Astrocyte of the spinal cord (primary cell): ENCODE measurements at regions not wholly inside any gene's neighbourhood (a gene's known extent, or its start where the extent isn't known, plus 50 kb on each side); places are given as distances from the start of the nearest gene placed in this dataset.
"Not testable (repeated sequence)": the region's sequence is repeated elsewhere in the genome, so short reads cannot be mapped to it uniquely, and the experiment has no call there.

Source experiments
- DNase-seq: peaks from one replicate; pipeline ENCODE4 v3.0.0; 2011; ENCODE audit warnings: low read depth, low spot score
- H3K4me3 ChIP-seq: 2 replicates; pipeline ENCODE4 v1.5.1; 2011; ENCODE audit warnings: low read depth, mild to moderate bottlenecking, low read length, moderate library complexity
- in situ Hi-C: cut with HindIII; loops from 2 replicates; pipeline ENCODE4 v1.10.0; 2017; ENCODE audit warnings: low sequenced_read_pairs
- TF ChIP-seq, protein P1 (sequence below): IDR thresholded peaks from 2 replicates; pipeline ENCODE4 v1.5.1; 2012; ENCODE audit warnings: low read depth, mild to moderate bottlenecking, low read length, inconsistent platforms

DNA sequence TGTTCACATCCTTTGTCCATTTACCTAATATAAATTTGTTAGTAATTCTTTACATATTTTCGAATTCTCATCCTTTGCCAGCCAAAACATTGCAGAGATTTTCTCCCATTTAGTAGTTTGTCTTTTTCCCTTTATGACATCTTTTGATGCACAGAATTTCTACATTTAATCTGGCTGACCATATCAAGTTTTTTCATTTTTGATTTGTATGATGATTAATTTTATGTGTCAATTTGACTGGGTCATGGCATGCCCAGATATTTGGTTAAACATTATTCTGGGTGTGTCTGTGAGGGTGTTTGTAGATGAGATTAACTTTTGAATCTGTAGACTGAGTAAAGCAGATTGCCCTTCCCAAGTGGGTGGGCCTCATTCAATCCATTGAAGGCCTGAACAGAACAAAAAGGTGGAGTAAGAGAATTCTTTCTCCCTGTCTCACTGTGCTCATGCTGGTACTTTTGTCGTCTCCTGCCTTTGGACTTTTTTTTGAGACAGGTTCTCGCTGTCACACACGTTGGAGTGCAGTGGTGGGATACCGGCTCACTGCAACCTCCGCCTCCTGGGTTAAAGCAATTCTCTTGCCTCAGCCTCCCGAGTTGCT is 72.1 kb upstream of the EPB41L1 start:
- no peak for DNase-seq
- no peak overlapping the region for H3K4me3 ChIP-seq
- TF ChIP-seq, protein P1, sequence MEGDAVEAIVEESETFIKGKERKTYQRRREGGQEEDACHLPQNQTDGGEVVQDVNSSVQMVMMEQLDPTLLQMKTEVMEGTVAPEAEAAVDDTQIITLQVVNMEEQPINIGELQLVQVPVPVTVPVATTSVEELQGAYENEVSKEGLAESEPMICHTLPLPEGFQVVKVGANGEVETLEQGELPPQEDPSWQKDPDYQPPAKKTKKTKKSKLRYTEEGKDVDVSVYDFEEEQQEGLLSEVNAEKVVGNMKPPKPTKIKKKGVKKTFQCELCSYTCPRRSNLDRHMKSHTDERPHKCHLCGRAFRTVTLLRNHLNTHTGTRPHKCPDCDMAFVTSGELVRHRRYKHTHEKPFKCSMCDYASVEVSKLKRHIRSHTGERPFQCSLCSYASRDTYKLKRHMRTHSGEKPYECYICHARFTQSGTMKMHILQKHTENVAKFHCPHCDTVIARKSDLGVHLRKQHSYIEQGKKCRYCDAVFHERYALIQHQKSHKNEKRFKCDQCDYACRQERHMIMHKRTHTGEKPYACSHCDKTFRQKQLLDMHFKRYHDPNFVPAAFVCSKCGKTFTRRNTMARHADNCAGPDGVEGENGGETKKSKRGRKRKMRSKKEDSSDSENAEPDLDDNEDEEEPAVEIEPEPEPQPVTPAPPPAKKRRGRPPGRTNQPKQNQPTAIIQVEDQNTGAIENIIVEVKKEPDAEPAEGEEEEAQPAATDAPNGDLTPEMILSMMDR, result no peak
- in situ Hi-C loops, result no loop called here

DNA sequence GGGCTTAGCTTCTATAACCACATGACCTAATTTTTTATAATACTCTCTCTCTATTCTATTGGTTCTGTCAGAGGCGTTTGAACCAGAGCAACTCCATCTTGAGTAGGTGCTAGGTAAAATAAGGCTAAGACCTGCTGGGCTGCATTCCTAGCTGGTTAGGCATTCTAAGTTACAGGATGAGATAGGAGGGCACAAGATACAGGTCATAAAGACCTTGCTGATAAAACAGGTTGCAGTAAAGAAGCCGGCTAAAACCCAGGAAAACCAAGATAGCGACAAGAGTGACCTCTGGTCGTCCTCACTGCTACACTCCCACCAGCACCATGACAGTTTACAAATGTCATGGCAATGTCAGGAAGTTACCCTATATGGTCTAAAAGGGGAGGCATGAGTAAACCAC is 71.3 kb upstream of the EPB41L1 start:
- DNase-seq, in situ Hi-C loops, H3K4me3 ChIP-seq: not testable (repeated sequence)

- DNase-seq, result no peak
- in situ Hi-C loops, result no loop called here
- TF ChIP-seq, protein P1, result no peak
- no peak overlapping the region for H3K4me3 ChIP-seq
Measured at GRCh38 chr20:36084356-36084755, 70.2 kb upstream of the EPB41L1 start.

DNA sequence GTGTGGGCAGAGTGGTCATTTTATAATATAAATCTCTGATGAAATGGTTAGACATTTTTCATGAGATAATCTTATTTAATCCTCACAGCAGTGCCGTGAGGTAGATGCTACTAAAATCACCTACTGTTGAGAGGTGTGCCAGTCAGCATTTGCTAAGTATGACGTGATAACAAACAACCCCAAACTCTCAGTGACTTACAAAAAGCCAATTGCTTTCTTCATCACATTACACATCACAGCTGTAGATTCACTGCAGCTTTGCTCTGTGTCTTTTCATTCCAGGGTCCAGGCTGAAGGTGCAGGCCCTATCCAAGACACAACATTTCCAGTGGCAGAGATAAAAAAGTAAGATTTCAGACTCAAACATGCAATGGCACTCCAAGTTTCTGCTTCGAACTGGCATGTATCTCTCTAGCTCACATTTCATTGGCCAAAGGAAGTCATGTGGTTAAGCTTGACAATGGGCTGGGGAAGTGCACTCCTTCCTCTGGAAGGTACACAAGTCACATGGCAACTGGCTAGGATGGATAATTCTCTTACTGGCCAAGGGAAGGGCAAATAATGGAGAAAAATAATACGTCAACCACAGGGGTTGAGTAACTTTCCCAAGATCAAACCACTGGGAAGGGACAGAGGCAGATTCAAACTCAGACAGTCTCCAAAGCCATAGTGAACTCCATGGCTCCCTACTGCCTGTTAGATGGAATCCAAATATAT is 69.5 kb upstream of the EPB41L1 start:
- H3K4me3 ChIP-seq, result no peak overlapping the region
- DNase-seq, result peak; percentile 47
- in situ Hi-C loops, result no loop called here
- TF ChIP-seq, protein P1, result no peak

DNA sequence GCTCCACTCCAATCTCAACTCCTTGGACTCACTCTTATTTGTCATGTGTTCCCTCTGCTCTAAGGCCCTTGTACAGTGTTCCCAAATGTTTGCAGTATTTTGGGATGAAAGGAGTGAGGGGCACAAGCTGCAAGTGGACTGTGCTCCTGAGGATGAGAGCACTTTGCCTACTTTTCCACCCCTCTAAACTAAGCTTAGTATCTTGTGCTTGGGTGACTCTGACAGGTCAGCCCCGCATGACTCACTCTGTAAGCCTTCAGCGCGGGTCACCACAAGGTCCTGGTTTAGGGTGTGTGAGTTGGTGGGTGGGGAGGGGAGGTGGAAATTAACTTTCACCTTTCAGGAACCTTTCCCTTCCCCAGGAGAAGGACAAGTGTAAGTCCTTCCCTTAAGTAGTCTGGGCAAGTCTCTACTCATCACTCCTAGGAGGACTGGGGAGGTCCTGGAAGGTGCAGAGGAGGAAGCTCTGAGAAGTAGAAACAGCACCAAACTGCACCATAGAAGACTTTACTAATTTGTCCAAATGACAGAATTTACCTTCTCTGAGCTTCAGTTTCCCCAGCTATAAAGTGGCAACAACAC is 68.8 kb upstream of the EPB41L1 start:
- TF ChIP-seq, protein P1, result no peak
- in situ Hi-C loops, result no loop called here
- no peak overlapping the region for H3K4me3 ChIP-seq
- peak; percentile 61 for DNase-seq

GRCh38 chr20:36086767-36087166 is 67.8 kb upstream of the EPB41L1 start:
- TF ChIP-seq, protein P1, result no peak
- in situ Hi-C loops, result no loop called here
- H3K4me3 ChIP-seq, result no peak overlapping the region
- no peak for DNase-seq

DNA sequence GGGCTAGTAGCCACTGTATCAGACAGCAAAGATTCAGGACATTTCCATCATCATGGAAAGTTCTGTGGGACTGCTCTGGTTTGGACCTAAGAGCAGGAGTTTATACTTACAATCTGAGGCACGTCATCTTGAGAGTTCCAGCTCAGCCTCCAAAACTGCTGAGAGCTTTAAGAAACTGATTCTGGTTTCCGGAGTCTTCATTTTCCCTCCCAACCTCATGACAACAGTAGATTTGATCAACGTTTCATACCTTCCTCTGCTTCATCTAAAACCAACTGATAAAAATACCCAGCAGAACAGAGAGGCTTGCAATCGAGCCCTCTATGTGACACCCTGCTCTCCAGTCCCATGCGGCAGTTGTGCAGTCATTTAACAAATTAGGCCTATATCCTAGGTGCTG is 64.3 kb upstream of the EPB41L1 start:
- H3K4me3 ChIP-seq, result no peak overlapping the region
- in situ Hi-C loops, result no loop called here
- TF ChIP-seq, protein P1, result no peak
- DNase-seq, result no peak
